Stimulated activated CD4-positive, alpha-beta T cell treated with anti-CD3 and anti-CD28 coated beads, Interleukin-1b, Interleukin-23, amount 100 ng/mL, for 48 hours (primary cell): ENCODE measurements at regions not wholly inside any gene's neighbourhood (a gene's known extent, or its start where the extent isn't known, plus 50 kb on each side); places are given as distances from the start of the nearest gene placed in this dataset.

Source experiments
- DNase-seq: peaks from one replicate; pipeline ENCODE4 v3.0.0-alpha.2; 2020

DNA sequence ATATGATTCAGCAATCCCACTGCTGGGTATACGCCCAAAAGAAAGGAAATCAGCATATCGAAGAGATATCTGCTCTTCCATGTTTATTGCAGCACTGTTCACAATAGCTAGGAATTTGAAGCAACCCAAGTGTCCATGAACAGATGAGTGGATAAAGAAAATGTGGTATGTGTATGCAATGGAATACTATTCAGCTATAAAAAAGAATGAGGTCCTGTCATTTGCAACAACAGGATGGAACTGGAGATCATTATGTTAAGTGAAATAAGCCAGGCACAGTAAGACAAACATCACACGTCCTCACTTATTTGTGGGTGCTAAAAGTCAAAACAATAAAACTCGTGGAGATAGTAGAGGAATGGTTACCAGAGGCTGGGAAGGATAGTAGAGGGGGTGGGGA lies 153.8 kb upstream of the LEF1 start:
- no peak for DNase-seq

DNA sequence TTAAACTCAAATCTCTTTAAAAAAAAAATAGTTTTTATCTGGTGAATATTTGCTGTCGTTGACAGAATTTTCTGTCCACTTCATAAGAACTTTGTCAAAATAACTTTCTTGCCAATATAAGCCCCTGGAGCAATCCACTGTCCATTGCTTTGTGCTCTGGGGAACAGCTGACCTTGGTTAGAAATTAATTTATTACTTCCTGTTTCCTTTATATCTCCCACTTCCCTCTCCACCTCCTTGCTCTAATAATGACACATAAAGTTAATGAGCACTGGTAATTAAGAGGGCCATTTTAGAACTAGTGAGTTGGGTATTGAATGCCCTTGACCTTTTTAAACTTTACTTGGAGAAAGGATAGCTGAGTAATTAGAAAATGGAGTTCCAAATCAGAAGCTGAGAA lies 151.3 kb upstream of the LEF1 start:
- DNase-seq = no peak

DNA sequence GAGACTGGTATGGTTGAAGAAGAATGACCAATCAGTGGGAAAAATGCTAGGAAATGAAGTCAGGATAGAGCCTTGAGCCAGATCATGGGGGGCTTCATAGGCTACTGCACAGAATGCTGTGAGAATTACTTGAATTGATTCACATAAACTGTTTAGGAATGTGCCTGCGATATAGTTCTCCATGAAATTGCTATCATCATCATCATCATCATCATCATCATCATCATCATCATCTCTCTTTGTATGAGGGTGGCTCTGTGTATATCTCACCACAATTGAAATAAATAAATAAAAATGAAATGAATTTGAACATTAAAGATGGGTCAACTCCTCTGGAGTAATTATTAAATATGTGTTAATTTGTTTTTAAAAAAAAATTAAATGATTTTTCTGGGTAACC lies 148.6 kb upstream of the LEF1 start:
- no peak for DNase-seq

- no peak for DNase-seq
Observed at GRCh38 chr4:108315694-108316093, 147.0 kb upstream of the LEF1 start.

GRCh38 chr4:108314900-108315589 lies 146.3 kb upstream of the LEF1 start:
- no peak for DNase-seq

GRCh38 chr4:108313546-108314339 lies 145.0 kb upstream of the LEF1 start:
- DNase-seq = no peak

GRCh38 chr4:108311313-108311712 lies 142.6 kb upstream of the LEF1 start:
- DNase-seq = no peak

- DNase-seq = no peak
Observed at GRCh38 chr4:108303488-108304177, 134.9 kb upstream of the LEF1 start.

DNA sequence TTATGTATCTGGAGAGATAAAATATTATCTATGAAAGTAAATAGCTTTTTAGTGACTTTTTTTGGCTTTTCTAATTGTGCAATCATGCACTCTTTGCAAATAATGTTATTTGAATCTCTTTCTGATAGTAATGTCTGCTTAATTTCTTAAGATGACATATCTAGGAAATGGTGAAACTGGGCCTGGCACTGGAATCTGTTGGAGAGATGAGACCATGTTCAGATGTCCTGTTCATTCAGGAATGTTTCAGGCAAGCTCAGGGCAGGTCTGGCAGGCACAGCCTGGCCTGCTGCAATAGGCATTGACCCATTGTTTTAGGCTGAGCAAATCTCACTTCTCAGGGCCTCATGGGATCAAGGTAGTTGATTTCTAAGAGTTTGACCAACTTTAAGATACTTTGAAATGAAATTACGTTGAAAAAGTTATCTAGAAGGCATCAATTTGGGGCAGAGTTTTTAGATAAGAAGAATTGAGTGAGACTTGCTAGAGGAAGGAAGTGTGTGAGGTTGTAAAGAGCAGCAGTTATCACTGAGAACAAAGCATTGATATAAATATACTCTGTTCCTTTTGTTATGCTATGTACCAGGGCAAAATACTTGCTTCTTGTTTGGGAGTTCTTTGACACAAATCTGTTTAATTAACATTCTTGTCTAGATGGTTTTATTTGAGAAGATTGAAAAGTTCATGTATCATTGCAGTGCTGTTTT lies 133.0 kb upstream of the LEF1 start:
- DNase-seq = no peak

GRCh38 chr4:108297605-108298004 lies 128.9 kb upstream of the LEF1 start:
- no peak for DNase-seq

- DNase-seq = no peak
Observed at GRCh38 chr4:108292229-108292628, 123.5 kb upstream of the LEF1 start.

DNA sequence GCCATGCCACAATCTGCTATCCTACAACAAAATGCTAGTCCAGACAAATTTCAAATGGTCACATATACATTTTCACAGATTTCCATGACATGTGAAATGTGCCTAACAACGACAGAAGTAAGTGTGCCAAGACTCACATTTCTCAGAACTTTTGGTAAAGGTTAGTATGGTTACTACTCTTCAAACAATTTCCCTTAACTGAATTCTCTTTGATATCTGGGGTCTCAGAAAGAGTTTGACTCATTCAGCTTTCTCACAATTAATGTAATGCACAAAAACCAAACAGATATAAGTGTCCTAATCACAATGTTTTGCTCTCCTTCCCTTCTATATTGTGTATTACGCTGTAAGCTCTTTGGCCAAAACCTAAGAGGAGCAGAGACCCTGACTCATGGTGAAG lies 122.4 kb upstream of the LEF1 start:
- no peak for DNase-seq

DNA sequence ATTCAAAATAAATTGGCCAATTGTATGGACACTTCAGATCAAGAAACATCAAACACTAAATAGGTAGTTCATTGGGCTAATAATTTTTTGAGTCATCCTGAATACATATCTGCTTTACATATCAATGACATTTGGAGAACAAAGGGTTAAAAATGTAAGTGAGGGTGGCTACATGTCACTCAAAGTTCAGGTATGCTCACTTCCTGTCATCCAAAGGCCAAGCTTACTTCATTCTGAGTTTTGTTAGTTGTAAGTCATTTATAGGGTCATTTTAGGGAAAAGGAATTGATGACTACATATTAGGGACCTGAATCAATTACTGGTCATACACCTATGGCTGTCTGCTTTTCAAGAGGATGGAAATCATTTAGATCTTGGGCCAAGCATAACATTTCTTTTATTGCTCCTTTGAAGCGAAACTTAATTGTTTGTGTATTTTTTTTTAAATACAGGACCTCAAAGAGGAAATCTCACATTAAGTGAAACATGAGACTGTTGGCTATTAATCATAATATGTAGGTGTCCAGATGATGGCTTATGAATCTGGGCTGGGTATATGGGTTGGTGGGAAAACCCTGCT lies 119.2 kb upstream of the LEF1 start:
- no peak for DNase-seq

- no peak for DNase-seq
Observed at GRCh38 chr4:108280072-108280471, 111.3 kb upstream of the LEF1 start.

DNA sequence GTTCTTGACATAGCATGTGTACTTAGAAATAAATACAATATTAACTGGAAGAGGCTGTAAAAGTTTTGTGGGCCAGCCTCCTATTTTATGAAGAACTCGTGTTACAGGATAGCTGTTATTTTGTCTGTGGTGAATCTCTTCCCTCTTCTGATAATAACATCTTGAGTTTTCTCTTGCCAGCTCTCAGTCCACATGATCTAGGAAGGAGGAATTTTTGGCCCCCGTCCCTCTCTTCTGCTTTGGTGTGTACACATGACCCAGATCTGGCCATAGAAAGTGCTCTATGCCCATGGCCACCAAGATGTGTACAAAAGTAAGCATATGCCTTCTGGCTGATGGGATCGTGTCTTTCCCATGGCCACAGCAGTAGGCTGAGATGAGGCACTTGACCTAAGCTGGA lies 108.0 kb upstream of the LEF1 start:
- no peak for DNase-seq

DNA sequence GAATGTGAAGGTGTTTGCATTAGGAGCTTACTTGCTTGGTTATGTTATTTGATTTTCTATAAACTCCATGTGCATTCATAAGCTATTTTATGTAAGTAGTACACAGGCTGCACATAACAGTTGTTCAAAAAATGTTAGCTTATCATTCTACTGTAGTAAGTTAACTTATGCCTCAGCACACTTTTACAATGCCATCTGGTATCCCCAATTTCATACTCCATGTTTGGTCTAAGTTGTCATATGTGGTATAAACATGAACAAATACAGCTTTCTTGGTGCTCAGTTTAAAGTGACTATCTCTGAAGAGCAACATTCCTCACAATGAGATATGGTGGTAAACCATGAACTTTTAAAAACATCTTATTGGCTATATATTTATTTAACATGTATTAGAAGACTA lies 104.3 kb upstream of the LEF1 start:
- DNase-seq = no peak

- no peak for DNase-seq
Observed at GRCh38 chr4:108272561-108272960, 103.8 kb upstream of the LEF1 start.

- DNase-seq = no peak
Observed at GRCh38 chr4:108272046-108272445, 103.3 kb upstream of the LEF1 start.

DNA sequence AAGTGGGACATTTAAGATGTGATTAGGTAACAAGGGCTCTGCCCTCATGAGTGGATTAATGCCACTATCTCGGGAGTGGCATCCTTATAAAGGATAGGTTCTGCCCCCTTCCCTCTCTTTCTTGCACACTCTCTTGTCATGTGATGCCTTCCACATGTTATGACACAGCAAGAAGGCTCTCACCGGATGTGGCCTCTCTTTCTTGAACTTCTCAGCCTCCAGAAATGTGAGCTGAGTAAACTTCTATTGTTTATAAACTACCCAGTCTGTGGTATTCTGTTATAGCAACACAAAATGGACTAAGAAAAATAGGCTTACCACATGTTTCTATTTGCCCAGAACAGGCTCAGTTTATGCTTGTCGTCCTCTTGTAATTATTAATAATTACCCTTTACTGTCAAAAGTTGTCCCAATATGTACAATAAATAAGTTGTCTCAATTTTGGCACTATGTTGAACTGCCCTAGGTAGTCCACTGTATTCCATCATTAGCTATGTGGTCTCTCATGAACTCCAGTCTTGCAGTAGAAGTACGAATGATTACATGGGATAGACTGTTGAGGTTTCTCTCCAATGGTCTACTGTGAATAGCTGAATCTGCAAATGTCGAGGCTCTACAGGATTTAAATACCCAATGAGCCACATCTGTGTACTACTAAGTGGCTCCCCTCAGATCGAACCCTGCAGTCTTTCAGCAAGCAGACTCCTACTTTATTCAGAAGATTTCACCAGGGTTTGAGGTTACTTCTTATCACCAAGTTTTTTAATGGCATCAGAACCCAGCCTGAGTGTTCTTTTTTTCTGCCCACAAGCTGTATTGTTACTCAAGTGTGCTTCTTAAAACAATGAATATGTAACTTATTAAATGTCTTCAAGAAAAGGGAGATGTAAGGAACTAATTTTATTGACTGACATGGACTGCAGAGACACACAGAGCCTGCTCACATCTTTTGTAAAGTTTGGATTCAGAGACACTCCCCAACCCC lies 102.0 kb upstream of the LEF1 start:
- DNase-seq = no peak

GRCh38 chr4:108264693-108265092 lies 96.0 kb upstream of the LEF1 start:
- no peak for DNase-seq

DNA sequence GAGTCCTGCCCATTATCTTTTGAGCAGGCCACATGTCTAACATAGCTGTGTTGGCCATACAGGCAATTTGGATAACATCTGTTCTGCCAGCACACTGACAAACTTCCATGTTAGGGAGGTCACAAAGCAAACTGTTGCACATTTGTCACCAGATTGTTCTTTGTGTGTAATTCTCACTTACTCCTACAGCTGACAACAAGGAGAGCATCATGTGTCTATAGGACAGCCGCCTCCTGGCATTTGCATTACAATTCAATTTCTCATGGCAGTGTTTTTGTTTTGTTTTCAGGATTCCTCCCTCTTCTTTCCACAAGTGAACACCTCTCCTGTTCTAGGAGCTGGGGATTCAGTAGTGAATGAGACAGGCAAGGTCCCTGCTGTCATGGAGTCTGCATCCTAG lies 94.3 kb upstream of the LEF1 start:
- no peak for DNase-seq

- no peak for DNase-seq
Observed at GRCh38 chr4:108261026-108261425, 92.3 kb upstream of the LEF1 start.
